ENCODE measurements at regions not wholly inside any gene's neighbourhood (a gene's known extent, or its start where the extent isn't known, plus 50 kb on each side); places are given as distances from the start of the nearest gene placed in this dataset.

DNA sequence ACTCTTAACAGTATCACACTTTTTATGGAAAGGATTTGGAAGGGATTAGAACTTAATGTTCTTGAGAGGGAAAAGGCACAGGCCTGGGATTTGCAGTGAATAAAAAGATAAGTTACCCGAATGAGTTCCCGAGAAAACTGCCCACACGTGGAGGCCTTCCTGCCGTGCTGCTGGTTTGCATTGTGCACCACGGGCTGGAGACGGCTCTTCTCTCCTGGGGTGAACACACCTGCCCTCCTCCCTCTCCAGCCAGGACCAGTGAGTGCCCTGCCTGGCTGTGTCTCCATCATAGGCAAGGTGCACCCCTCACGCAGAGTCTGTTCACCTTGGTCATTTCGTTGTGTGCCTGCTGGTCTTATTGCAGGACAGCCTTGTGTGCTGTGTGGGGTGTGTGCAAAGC, 336.3 kb upstream of the SHH start:
- no peak for DNase-seq

DNA sequence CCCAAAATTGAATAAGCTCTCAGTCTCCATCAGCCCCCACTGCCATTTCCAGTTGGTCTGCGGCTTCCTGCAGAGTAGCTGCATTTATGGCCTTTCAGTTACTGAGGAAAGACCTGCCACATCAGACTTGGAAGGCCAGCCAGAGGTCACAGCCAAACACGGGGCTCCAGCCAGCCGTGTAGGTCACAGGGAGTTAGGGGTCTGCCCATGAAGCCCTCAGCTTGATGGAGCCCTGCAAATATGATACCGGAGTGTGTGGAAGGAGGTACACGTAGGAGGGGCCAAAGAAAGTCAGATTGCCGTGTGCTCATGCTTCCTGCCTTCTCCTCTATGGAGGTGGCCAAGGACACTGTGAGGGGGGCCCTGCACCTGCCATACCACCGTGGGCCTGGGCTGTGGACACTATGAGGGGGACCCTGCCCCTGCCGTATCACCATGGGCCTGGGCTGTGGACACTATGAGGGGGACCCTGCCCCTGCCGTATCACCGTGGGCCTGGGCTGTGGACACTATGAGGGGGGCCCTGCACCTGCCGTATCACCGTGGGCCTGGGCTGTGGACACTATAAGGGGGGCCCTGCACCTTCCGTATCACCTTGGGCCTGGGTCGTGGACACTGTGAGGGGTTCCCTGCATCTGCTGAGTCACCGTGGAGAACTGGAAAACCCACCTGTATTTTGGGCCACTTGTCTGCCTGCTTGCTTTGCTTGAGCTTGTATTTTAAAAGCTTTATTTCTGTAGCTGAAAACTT, 335.7 kb upstream of the SHH start:
- DNase-seq = no peak

DNA sequence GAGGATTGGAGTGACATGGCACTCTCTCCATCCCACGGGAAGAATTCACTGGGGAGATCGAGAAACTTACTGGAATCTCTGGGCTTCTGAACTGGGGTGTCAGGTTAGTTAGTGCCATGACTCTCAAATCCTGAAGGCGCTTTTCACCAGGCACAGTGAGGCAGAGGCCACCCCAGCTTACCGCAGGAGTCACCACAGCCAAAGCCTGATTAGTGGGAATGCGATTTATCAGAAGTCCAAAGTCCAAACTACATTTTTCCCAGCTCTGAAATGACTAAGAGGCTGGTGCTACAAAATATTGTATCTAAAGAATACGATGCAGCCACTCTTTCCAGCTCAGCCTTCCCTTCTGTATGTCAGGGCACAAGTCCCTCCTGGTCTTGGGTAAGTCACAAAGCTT, 334.8 kb upstream of the SHH start:
- DNase-seq = no peak

DNA sequence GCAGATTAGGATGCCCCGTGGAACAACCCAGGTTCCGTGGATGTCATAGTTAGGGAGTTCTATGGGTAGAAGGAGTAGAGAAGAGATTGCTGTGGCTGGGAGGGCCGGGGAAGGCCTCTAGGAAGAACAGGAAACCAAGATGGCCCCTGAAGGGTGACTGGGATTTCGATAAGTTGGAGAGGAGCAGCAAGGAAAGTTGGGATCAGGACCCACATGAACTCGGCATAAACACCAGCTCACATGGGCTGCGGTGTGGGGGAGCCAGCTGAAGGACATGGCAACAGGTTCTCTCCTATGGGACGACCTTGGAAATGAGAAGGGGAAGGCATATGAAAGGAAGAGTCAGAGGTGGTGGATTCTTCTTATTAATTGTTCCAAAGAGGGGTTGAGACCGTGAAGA, 333.7 kb upstream of the SHH start:
- DNase-seq = no peak

DNA sequence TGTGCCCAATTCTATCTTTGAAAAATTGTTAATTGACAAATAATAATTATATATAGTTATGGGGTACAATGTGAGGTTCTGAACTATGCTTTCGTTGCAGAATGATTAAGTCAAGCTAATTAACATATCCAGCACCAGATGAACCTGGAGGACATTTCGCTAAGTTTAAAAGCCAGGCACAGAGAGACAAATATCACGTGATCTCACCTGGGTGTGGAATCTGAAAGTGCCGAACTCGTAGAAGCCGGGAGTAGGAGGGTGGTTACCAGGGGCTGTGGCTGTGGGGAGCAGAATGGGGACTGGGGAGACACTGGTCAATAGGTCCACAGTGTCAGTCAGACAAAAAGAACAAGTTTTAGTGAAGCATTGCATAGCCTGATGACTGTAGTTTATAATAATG, 332.9 kb upstream of the SHH start:
- DNase-seq = no peak

DNA sequence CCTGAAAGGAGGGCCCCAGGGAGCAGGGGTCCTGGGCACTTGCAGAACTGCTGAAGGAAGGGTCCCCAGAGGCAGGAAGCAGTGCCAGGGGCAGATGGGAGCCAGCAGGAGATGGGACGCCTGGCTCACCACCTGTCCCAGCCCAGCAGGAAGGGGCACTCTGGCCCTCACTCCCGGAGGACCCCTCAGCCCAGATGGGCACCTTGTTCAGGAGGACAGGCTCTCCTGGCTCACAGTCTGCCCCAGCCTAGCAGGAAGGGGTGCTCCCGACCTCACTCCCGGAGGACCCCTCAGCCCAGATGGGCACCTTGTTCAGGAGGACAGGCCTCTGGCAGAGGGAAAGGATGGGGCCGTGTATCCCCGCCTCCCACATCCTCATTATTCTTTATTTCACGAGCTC, 331.4 kb upstream of the SHH start:
- no peak for DNase-seq

DNA sequence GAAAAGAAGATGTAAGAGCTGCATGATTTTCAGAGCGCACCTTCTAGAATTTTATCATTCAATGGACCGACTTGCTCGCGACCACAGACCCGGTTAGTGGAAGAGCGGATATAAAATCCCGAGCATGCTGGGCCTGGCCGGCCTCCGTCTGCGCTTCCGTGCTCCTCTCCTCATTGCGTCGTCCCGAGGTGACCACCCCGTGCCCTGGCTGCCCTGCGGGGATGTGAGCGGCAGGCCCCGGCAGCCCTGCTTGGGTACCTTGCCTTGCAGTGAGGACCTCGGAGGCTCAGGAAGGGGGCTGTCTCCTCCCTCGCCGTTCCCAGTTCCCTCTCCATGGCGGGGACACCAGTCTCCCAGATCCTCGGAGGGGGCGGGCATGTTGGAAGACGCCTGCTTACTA, 330.9 kb upstream of the SHH start:
- no peak for DNase-seq

DNA sequence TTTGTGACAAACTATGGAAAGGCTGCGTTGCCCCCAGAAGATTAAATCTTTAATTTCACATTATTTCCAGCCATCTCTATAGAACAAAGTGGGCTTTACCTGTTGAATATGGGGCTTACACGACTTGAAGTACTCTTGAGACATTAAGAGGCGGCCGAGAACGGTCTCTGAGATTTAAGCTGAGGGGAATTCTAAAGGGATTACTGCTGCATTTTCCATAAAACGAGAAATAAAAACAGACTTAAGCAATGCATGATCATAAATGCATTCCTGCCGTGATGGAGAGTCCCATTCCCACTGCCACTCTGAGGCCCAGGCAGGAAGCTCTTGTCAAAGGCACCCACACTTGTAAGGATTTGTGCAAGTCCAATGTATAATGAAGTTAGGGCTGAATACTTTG, 329.7 kb upstream of the SHH start:
- no peak for DNase-seq

DNA sequence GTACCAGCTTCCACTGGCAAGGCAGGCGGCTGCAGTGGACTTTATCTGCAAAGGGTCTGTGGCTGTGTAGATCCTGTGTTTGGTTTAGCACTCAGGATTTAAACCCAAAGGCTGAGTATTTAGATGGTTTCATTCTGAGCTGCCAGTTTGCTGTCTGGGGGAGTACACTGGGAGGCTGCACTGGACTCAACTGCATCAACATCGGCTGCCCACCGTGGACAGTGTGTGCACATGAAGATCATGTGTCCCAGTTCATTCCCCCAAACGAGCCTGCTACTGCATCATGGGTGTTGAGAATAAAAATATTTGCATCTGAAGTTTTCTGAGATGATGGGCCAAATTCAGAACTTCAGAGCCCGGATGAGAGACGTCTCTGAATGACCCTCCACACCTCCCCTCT, 328.6 kb upstream of the SHH start:
- DNase-seq = no peak

DNA sequence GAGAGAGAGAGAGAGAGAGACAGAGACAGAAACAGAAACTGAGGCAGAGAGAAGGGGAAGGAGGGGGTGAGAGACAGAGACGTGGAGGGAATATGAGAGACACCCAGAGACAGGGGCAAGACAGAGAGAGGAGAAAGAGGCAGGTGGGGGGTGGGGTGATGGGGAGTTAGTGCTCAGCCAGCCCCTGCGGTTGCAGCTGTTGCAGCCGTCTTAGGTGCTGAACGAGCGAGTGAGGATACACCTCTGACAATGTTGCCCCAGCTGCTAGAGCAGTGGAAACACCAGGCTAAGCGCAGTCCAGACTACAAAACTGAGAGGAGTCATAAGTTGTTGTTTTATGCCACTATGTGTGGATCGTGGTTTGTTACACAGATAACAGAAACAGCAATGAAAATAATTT, 328.2 kb upstream of the SHH start:
- no peak for DNase-seq

DNA sequence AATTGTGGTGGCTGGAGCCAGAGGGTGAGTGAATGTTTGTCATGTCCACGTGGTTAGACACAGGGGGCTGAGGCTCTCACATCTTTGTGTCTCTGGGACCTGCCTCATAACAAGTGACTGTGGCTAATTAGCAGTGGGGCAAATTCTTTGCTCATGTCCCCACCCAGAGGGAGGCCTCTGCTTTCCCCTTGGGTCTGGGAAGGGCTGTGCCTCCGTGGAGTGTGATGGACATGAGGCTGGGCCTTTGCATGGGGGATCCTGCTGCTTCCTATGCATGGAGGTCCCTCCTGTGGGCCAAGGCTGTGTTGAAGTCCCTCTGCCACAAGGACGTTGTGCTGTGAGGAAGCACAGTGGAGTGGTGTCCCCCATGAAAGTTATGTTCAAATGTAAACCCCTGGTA, 327.4 kb upstream of the SHH start:
- no peak for DNase-seq

DNA sequence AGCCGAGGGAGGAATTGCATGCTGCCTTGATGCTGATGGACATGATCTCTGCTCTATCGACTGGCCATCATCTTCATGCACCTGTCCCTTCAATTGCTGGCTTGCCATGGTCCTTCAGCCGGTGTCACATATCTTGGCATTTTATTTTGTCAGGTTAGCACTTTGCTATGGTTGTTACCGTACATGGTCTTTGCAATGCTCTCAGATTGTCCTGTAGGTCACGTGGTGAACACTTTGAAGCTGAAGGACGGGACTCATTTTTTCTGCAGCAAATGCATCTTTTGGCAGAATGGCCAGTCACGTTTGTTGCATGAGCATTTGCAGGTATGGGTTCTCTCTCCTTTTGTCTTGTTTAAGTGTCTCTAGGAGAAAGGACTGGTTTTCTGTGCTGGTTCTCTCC, 326.8 kb upstream of the SHH start:
- no peak for DNase-seq

DNA sequence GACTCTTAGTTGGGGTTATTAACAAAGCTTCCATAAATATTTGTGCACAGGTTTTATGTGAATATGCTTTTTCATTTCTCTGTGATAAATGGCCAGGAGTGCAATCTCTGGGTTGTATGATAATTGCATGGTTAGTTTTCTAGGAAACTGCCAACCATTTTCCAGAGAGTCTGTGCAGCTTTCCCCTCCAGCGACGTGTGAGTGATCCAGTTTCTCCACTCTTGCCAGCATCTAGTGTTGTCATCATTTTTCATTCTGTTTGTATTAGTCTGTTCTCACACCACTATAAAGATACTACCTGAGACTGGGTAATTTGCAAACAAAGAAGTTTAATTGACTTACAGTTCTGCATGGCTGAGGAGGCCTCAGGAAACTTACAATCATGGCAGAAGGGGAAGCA, 319.6 kb upstream of the SHH start:
- no peak for DNase-seq

DNA sequence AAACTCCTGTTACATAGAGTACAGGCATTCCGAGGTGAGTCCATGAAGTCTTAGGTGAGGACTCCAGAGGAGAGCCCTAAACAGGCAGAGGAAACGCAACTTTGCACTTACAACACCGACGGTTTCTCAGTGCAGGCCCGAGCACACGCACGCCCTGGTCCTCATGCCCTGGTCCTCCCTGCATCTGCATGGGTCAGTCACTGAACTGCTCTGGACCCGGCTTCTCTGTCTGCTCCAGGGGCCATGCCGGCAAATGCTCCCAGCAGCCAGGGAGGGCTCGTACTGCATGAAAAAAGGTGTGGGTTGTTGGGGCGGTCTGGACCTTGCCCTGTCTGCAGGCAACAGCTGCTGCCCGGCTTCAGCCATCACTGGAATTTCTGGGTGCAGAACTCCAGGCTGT, 317.3 kb upstream of the SHH start:
- no peak for DNase-seq

DNA sequence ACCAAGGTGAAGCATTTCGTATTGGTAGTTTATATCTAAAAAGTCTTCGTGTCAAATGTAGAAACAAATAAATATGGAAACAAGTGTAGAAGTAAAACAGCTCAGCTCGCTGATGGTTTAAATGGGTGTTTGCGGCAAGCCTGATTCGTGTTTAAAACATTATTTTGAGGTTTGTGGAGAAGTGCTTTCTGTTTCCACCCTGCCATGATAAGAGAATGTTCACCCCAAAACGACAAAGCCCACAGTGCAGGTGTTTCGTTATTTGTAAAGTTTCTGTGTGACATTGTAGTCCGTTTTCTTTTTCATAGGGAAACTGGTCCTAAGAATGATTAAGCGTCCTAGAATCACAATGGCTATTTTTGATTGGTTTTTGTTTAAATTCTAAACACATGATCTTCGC, 316.2 kb upstream of the SHH start:
- DNase-seq = no peak

DNA sequence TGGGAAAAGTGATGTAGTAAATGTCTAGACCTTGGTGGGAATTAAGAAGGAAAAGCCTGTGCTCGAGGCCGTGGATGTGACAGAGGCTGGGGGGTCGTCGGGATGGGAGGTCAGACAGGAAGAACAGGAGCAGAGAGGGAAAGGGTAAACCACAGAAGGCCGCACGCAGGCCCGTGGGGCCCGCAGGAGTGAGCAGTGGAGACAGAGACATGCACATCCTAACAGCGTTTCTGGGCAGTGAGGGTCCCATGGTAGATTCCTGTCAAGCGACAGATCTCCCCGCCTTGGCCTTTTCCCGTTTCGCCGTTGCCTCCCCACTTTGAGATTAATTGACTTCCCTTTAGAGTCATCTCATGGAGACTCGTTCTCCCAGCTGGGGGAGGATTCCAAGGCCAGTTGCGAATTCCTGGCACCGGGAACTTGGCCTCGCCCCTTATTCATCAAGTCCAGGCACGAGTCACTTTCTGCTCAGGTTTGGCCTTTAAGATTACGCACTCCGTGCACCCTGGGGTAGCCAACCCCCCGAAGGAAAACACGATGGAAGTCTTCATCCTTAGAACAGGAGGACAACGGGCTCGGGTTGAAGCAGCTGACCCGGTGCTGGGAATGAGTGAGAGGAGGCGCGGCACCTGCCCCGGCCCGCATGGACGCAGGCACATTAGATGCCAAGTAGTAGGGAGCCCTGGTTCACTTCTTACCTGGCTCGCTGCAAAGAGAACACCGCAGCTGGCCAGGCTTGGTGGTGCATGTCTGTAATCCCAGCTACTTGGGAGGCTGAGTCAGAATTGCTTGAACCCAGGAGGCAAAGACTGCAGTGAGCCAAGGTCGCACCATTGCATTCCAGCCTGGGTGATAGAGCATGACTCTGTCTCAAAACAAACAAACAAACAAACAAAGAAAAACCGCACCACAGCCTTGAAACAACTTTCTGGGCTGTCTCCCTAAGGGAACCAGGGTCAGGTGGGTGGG, 315.2 kb upstream of the SHH start:
- no peak for DNase-seq

DNA sequence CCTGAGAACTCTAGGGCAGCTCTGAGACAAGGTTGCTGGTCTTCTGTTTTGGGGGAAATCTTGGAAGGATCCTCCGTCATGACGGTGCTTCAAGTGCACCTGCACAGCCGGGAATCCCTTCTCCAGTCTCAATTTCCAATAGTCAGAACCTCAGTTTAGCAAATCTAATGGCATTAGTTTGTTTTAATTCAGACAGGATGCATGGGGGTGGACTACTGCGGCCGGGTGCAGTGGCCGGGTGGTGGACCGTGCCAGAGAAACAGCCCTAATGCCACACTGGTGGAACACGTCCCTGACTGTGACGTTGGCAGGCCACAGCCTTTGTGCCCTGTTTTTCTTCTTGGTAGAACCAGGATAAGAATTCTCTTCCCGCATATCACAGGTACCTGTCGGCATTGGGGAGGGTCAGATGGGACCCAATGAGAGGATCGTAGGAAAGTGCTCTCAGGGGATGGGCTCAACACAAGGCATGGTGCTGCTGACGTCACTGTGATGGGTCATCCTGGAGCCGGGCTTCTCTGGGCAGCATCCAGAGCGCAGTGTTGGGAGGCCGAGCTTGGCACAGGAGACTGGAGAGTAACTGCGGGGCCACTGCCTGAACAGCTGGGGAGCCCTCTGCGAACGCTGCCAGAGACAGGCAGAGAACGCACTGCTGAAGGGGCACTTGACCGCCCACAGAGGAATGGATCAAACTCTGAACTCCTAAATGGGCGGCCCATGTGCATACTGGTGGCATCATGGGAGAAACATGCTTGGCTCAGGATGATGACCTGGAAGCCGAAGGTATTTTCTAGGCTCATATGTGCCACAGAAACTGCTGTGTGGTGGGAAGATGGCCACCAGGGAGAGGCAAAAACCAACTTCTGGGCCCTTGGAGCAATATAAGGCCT, 313.8 kb upstream of the SHH start:
- DNase-seq = no peak

DNA sequence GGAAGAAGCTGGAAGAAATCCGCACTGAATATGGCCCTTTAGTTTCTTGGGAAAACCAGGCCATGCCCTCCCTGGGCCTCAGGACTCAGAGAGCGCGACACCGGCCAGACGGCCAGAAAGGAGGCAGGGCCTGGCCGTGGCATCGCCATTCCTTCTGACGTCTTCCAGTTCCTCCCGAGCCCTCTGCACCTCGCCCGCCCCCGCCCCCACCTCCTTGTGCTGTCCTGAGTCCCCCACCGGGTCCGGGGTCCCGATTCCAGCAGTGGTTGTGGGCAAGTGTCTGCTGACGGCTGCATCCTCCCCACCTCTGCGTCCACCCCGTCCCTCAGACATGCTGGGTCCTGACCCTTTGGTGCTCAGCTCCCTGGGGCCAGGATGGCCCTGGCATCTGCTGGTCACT, 312.1 kb upstream of the SHH start:
- DNase-seq = no peak

DNA sequence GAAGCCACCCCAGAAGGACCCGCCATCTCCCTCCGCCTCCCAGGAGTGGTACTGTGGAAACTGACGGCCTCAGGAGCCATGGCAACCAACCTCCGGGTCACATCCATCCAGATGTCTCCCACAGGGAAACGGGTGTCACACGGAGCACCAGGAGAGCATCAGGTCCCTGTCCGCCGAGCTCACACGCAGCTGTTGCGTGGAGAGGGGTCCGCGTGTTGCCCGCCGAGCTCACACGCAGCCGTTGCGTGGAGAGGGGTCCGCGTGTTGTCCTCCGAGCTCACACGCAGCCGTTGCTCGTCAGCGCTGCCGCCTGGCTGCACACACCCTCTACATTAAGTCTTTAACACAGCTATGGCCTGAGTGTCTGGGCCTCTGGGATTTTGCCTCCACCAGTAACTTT, 311.1 kb upstream of the SHH start:
- DNase-seq = no peak

DNA sequence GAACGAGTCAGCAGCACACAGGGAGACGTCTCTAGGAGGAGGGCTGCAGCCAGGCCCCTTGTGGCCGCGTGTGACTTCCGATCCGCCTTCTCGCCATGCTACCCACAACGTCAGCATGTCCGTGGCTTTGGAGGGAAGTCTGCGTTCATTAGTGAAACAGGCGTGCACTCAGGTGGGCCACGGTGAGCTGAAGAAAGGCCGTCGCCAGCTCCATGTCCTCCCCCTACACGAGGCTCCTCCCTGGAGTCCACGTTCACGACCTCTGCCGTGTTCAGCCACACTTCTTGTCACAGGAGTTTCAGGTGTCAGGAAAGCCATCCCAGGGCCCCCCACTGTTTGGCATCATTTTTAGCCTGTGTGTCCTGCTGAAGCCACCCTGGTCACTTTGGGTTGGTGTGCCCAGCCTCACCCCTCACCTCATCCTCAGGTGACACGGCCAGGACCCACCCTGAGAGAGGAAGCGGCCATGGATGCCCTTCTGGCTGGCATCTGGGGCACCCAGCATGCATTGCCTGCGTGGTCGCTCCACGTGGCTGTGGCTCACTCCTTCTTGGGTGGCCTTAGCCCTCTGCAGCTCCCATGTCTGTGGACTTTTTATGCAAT, 310.6 kb upstream of the SHH start:
- DNase-seq = no peak

DNA sequence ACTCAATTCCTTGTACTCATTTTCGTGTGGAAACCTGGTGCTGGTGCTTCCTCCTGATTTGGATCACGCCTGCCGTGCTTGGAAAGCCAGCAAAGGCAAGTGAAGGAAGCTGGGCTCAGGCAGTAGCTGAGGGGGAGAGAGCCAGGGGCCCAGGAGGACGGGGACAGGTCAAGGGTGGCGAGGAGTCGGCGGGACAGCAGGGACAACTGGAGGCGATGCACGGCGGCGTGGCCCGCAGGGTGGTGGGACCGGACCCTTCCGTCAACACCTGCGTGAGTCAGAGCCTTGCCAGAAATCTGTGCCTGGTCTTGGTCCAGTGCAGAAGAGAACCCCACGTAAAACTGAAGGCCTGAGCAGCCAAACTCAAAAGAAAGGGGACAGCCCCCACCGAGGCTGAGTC, 309.7 kb upstream of the SHH start:
- DNase-seq = no peak

DNA sequence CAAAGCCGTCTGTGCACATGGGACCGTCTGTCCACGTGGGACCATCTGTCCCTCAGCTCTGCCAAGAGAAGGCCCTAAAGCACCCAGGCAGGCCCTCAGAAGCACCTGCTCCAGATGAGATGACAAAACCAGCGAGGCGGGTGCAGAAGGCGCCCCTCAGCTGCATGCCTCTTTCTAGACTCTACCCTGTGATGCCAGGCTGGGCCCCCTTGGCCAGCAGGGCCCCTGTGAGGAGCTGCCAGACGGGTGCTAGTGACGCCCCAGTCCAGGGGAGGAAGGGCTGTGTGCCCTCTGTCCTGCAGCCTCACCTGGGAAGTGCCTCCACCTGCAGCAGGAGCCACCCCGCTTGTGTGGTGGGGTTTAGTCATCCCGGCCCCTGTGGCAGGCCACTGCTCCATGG, 309.2 kb upstream of the SHH start:
- DNase-seq = no peak

DNA sequence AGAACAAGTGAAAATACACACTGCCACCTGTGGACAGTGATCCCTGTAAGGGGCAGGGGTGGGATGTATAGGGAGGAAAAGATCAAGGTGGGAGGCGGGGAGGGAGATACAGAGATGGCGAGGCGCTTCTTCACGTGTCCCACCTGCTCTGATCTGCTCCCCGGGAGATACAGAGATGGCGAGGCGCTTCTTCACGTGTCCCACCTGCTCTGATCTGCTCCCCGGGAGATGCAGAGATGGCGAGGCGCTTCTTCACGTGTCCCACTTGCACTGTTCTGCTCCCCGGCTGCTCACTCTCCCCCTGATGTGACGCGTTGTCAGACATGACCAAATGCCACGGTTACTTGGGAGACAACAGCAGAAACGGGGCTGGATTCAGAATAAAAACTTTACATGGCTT, 308.3 kb upstream of the SHH start:
- no peak for DNase-seq
